GM13976 (cell line): ENCODE measurements at regions not wholly inside any gene's neighbourhood (a gene's known extent, or its start where the extent isn't known, plus 50 kb on each side); places are given as distances from the start of the nearest gene placed in this dataset.

Experiments used
- DNase-seq: peaks from one replicate; pipeline ENCODE4 v3.0.0; 2012; ENCODE audit warnings: low spot score
- CTCF ChIP-seq: IDR thresholded peaks from 2 replicates; pipeline ENCODE4 v1.5.1; 2012; ENCODE audit warnings: borderline replicate concordance, mild to moderate bottlenecking; ENCODE audit not compliant: insufficient read depth; ENCODE audit errors: extremely low read depth, missing control alignments, control extremely low read depth
- in situ Hi-C: fragments of 300-500 bp; cut with MboI; formaldehyde crosslinking; loops from one replicate; pipeline ENCODE4 v1.12.0; 2022; ENCODE audit warnings: low sequenced_read_pairs, mixed read lengths, inconsistent platforms; ENCODE audit not compliant: unreplicated experiment

DNA sequence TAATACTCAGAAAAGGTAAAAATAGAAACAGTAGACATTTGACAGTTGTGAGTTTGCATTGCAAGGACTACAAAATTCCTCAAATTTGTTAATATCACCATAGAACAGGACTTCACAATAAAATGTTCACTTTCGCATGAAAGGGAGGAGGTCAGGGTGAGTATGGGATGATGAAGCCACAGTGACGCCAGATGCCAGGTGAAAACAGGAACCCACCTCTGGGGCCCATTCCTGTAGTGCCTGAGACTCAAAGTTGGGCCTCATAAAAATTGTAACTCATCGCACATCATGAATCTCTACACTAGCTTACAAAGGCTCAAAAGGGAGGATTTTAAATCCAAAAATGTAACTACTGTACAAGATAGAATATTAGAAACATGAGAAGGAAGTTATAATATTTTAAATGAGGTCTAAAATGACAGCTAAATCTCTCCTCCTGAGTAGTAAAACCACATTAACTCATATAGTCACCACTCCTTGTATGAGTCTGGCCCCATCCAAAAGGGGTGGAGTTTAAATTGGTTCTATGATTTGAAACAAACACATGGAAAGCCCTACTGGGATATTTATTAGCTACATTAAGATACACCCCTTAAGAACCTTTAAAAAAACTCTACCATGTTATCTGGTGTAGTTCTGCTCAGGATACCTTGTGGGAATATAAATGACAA is 93.7 kb downstream of the ETS2 start:
- in situ Hi-C loops: no loop called here
- TF ChIP-seq CTCF: no peak
- DNase-seq: no peak

DNA sequence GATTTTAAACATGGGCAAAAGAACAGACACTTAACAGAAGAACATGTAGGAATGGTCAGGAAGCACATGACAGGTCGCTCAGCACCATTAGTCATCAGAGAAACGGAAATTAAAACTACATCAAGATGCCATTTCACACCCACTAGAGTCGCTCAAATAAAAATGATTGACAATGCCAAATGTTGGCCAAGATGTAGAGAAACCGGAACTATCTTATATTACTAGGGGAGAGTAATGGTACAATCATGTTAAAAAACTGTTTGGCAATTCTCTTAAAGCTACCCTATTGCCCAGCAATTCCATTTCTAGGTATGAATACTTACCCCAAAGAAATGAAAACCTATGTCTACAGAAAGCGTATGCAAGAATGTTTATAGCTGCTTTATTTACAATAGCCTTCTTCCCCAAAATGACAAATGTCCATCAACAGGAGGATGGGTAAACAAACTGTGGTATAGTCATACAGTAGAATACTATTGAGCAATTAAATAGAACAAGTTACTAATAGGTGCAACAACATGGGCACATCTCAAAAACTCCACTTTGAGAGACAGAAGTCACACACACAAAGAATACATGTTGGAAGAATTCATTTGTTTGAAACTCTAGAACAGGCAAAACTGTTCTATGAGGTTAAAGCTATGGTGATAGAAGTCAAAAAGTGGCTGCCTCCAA is 92.8 kb downstream of the ETS2 start:
- in situ Hi-C loops: no loop called here
- no peak for DNase-seq
- TF ChIP-seq CTCF: no peak

GRCh38 chr21:38897532-38898421 is 92.0 kb downstream of the ETS2 start:
- no peak for TF ChIP-seq CTCF
- in situ Hi-C loops: no loop called here
- no peak for DNase-seq

DNA sequence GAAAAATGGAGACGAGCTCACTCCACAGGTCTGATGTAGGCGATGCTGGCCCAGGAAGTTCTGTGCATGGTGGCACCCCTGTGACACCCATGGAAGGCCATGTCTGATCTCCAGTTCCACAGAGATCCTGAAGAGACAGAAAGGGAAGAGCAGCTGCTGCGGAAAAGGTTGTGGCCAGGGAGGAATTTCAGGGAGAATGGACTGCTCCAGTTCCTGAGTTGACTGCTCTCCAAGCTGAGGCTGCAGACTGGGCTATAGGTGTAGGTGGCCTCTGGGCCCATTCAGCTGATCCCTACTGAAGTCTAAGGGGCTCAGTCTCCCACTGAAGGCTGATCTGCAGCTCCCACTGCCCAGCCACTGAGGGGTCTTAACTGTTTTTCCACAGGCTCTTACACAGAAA is 89.2 kb downstream of the ETS2 start:
- TF ChIP-seq CTCF: no peak
- DNase-seq: no peak
- in situ Hi-C loops: no loop called here

DNA sequence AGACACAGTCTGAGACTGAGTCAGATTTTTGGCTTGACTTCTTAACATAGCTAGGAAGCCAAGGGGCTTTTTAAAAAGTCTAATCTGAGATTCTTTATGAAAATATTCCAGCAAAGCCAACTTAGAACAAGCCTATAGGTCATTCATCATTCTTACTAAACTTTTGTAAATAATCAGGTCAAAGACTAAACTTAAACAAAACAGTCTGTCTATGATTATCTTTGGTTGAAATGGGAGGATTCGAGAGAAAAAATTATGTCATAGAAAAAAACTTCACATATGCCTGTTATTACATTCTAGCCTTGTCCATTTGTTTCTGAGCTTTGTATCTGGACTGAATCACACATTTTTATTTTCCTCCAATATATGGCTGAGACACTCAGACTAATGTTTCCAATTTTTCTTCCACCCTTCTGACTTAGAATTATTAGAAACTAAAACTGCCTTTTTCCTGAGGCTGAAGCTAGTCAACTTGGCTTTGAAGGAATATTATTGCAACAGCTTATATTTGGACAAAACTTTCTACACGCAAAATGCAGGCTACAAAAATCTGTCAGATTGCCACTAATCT is 83.3 kb downstream of the ETS2 start:
- no peak for TF ChIP-seq CTCF
- DNase-seq: no peak
- in situ Hi-C loops: no loop called here

DNA sequence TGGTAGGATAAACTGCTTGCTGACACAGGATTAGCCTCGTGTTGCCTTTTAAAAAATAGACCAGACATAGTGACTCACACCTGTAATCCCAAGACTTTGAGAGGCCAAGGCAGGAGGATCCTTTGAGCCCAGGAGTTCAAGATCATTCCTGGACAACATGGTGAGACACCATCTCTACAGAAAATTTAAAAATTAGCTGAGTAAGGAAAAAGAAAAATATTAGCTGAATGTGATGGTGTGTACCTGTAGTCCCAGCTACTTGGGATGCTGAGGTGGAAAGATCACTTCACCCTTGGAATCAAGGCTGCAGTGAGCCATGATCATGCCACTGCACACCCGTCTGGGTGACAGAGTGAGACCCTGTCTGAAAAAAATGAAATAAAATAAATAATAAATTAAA is 82.0 kb downstream of the ETS2 start:
- in situ Hi-C loops: no loop called here
- DNase-seq: no peak
- no peak for TF ChIP-seq CTCF
